HEK293T (cell line): ENCODE measurements at regions not wholly inside any gene's neighbourhood (a gene's known extent, or its start where the extent isn't known, plus 50 kb on each side); places are given as distances from the start of the nearest gene placed in this dataset.

Experiments used
- FOXA1 ChIP-seq: fragments of 450-650 bp; IDR thresholded peaks from 2 replicates; pipeline ENCODE4 v1.6.1; 2016; ENCODE audit warnings: mild to moderate bottlenecking
- FOXM1 ChIP-seq: fragments of 450-650 bp; IDR thresholded peaks from 2 replicates; pipeline ENCODE4 v1.6.1; 2017; ENCODE audit warnings: mild to moderate bottlenecking, borderline replicate concordance
- LEF1 ChIP-seq: fragments of 450-650 bp; IDR thresholded peaks from 2 replicates; pipeline ENCODE4 v1.6.1; 2017; ENCODE audit warnings: mild to moderate bottlenecking, borderline replicate concordance
- NFRKB ChIP-seq: fragments of 450-650 bp; IDR thresholded peaks from 2 replicates; pipeline ENCODE4 v1.6.1; 2016; ENCODE audit warnings: mild to moderate bottlenecking, moderate library complexity
- PKNOX1 ChIP-seq: fragments of 450-650 bp; IDR thresholded peaks from 2 replicates; pipeline ENCODE4 v1.6.1; 2016
- SP1 ChIP-seq: fragments of 450-650 bp; IDR thresholded peaks from 2 replicates; pipeline ENCODE4 v1.6.1; 2017
- SUZ12 ChIP-seq: fragments of 450-650 bp; IDR thresholded peaks from 2 replicates; pipeline ENCODE4 v1.6.1; 2016; ENCODE audit warnings: mild to moderate bottlenecking
- TARDBP ChIP-seq: fragments of 450-650 bp; IDR thresholded peaks from 2 replicates; pipeline ENCODE4 v1.6.1; 2016

- TF ChIP-seq NFRKB (no peak), TARDBP (no peak), PKNOX1 (no peak), SUZ12 (no peak), SP1 (no peak), LEF1 (no peak), FOXA1 (no peak), FOXM1 (no peak)
These were observed 557.7 kb upstream of the NRSN1 start for GRCh38 chr6:23568292-23568691.
